HL-60 (cell line): ENCODE measurements at regions not wholly inside any gene's neighbourhood (a gene's known extent, or its start where the extent isn't known, plus 50 kb on each side); places are given as distances from the start of the nearest gene placed in this dataset.

Experiments
- CTCF ChIP-seq: IDR thresholded peaks from one replicate; pipeline ENCODE4 v1.5.1; 2011; ENCODE audit warnings: low read length, control low read depth, inconsistent platforms; ENCODE audit not compliant: insufficient read depth
- GABPA ChIP-seq: IDR thresholded peaks from 2 replicates; pipeline ENCODE4 v1.6.1; 2012; ENCODE audit warnings: low read depth
- POLR2AphosphoS5 ChIP-seq: IDR thresholded peaks from 2 replicates; pipeline ENCODE4 v1.6.1; 2012; ENCODE audit warnings: low read depth
- REST ChIP-seq: IDR thresholded peaks from 2 replicates; pipeline ENCODE4 v1.6.1; 2012; ENCODE audit warnings: low read depth; ENCODE audit not compliant: insufficient replicate concordance
- SPI1 ChIP-seq: IDR thresholded peaks from 2 replicates; pipeline ENCODE4 v1.6.1; 2012; ENCODE audit warnings: low read depth, mild to moderate bottlenecking, borderline replicate concordance

GRCh38 chr18:68574311-68574710, 140.6 kb downstream of the TMX3 start:
- TF ChIP-seq GABPA (no peak), POLR2AphosphoS5 (no peak), CTCF (no peak), REST (no peak), SPI1 (no peak)
